ENCODE measurements at regions not wholly inside any gene's neighbourhood (a gene's known extent, or its start where the extent isn't known, plus 50 kb on each side); places are given as distances from the start of the nearest gene placed in this dataset.

- H3K79me2 ChIP-seq (ENCODE audit: insufficient read depth, low read length): no peaks in the 10 kb centered on the region
- no TSS peak for BruUV-seq (replicated peaks)
- no peaks in the 10 kb centered on the region for H3K9me3 ChIP-seq (ENCODE audit: control insufficient read depth in 1 of 2, insufficient read depth in 1 of 2, low read depth in 1 of 2, low read length in 2 of 2)
- RAD21 ChIA-PET (ENCODE audit: low non-redundant PET in 1 of 2, low total read pairs in 2 of 2, uncharacterized antibody in 2 of 2, unreplicated experiment in 2 of 2): no interaction called here
- H3K4me3 ChIP-seq (replicated peaks in 1 of 2; ENCODE audit: low read depth in 1 of 2, low read length in 2 of 2): no peak overlapping the region
- H3K27ac ChIP-seq (ENCODE audit: low read depth, low read length): no peak overlapping the region
- H4K20me1 ChIP-seq (ENCODE audit: insufficient read depth): no peaks in the 10 kb centered on the region
- CTCF ChIA-PET: no interaction called here
- peak; percentile 57 for TF ChIP-seq RAD21 (IDR thresholded peaks at IDR 0.05; ENCODE audit: low read depth)
- TF ChIP-seq, protein P1, sequence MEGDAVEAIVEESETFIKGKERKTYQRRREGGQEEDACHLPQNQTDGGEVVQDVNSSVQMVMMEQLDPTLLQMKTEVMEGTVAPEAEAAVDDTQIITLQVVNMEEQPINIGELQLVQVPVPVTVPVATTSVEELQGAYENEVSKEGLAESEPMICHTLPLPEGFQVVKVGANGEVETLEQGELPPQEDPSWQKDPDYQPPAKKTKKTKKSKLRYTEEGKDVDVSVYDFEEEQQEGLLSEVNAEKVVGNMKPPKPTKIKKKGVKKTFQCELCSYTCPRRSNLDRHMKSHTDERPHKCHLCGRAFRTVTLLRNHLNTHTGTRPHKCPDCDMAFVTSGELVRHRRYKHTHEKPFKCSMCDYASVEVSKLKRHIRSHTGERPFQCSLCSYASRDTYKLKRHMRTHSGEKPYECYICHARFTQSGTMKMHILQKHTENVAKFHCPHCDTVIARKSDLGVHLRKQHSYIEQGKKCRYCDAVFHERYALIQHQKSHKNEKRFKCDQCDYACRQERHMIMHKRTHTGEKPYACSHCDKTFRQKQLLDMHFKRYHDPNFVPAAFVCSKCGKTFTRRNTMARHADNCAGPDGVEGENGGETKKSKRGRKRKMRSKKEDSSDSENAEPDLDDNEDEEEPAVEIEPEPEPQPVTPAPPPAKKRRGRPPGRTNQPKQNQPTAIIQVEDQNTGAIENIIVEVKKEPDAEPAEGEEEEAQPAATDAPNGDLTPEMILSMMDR (IDR thresholded peaks at IDR 0.05 in 2 of 3, conservative IDR thresholded peaks at IDR 0.05 in 1 of 3; ENCODE audit: borderline replicate concordance in 1 of 3, insufficient read depth in 1 of 3, low read depth in 2 of 3, low read length in 2 of 3): peak; percentile 74 to 76 (median 74)
- TF ChIP-seq, protein P2, sequence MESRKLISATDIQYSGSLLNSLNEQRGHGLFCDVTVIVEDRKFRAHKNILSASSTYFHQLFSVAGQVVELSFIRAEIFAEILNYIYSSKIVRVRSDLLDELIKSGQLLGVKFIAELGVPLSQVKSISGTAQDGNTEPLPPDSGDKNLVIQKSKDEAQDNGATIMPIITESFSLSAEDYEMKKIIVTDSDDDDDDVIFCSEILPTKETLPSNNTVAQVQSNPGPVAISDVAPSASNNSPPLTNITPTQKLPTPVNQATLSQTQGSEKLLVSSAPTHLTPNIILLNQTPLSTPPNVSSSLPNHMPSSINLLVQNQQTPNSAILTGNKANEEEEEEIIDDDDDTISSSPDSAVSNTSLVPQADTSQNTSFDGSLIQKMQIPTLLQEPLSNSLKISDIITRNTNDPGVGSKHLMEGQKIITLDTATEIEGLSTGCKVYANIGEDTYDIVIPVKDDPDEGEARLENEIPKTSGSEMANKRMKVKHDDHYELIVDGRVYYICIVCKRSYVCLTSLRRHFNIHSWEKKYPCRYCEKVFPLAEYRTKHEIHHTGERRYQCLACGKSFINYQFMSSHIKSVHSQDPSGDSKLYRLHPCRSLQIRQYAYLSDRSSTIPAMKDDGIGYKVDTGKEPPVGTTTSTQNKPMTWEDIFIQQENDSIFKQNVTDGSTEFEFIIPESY (IDR thresholded peaks at IDR 0.05; ENCODE audit: extremely low read depth, insufficient replicate concordance, low read length): no peak
- H3K36me3 ChIP-seq (ENCODE audit: control insufficient read depth in 1 of 2, insufficient read depth in 2 of 2, low read length in 2 of 2): no peaks in the 10 kb centered on the region
- intact Hi-C loops (cut with micrococcal nuclease): loop anchor here (5.0 kb wide), 1 partner anchor 566 kb away; no protein-coding TSS in a partner anchor
- H3K27me3 ChIP-seq (ENCODE audit: insufficient read depth, low read length): peaks cover 4% of the 10 kb centered on the region; the same call in 1 of the 2 replicates
- no peak overlapping the region for H2AFZ ChIP-seq (ENCODE audit: low read depth, low read length, poor library complexity, severe bottlenecking)
- H3K9me2 ChIP-seq (ENCODE audit: insufficient read depth): no peaks in the 10 kb centered on the region
- POLR2A ChIA-PET: no interaction called here
- 0 out of 4 replicates have a peak, but pooled peaks cover 0 to 5% of the 10 kb centered on the region in 2 experiments for H3K4me1 ChIP-seq (ENCODE audit: control insufficient read depth in 1 of 2, insufficient read depth in 2 of 2, low read length in 2 of 2)
- DNase-seq (ENCODE audit: low read depth, low spot score): peak; percentile 10
- H3K9ac ChIP-seq (ENCODE audit: low read length): no peak overlapping the region
- ATAC-seq: peak; percentile 93
- no peak overlapping the region for H3K4me2 ChIP-seq (ENCODE audit: low read length)
Measured at GRCh38 chr7:33807779-33808482, 97.4 kb upstream of the BMPER start.

All from HCT116 (cell line).